ENCODE measurements at regions not wholly inside any gene's neighbourhood (a gene's known extent, or its start where the extent isn't known, plus 50 kb on each side); places are given as distances from the start of the nearest gene placed in this dataset.
A peak's percentile ranks its signal among the peaks of the same experiment; 100 is the strongest.

DNA sequence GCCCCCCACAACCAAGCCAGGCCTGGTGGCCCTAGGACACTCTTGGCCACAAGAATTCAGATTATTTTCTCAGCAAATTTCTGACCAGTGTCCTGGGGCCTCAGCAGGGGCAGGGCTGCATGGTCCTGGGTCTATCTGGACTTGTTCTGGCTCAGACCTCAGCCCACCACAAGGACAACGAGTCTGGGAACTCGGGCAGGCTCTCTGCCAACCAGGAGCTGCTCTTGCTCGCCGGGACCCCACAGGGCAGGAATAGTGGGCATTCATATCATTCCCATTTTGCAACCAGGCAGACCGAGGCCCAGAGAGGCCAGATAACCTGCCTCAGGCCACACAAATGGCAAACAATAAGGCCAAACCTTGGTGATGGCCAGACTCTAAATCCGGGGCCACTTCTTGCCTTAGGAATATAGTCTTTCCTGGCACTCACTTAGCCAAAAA lies 75.4 kb upstream of the WNT7B start:
- H4K8ac ChIP-seq (ENCODE audit: low read depth in 2 of 2, low read length in 2 of 2) = peak overlapping the region; percentile 84 to 86
- H2AFZ ChIP-seq (replicated peaks; ENCODE audit: low read length, poor library complexity) = peak overlapping the region; percentile 92
- peak overlapping the region; percentile 88; the same call in 1 of the 2 replicates for H3K14ac ChIP-seq (replicated peaks; ENCODE audit: low read depth, low read length)
- H2AK5ac ChIP-seq (ENCODE audit: low read depth, low read length) = peak overlapping the region; percentile 83
- peak overlapping the region; percentile 63 for H4K91ac ChIP-seq (ENCODE audit: insufficient read depth, low read depth, low read length)
- no peaks in the 10 kb centered on the region for H3K27me3 ChIP-seq (ENCODE audit: control insufficient read depth, insufficient read depth, low read length)
- 80% methylated on average over 2 of the region's 6 CpGs; no CpG with 5 or more reads in 1 of the 2 experiments for WGBS, 2 experiments (ENCODE audit: extremely low coverage in 2 of 2, insufficient read length in 1 of 2)
- H3K9me3 ChIP-seq (ENCODE audit: control insufficient read depth, insufficient read depth, low read length) = no peaks in the 10 kb centered on the region
- H4K5ac ChIP-seq (ENCODE audit: low read depth, low read length) = peak overlapping the region; percentile 51
- H3K79me1 ChIP-seq (ENCODE audit: low read depth in 1 of 2, low read length in 2 of 2) = peaks cover 24 to 61% of the 10 kb centered on the region in 2 experiments
- H3K4me1 ChIP-seq (ENCODE audit: control insufficient read depth, insufficient read depth, low read length) = peaks cover 21% of the 10 kb centered on the region
- ATAC-seq (ENCODE audit: low read depth) = no peak
- dilution Hi-C loops (cut with HindIII; ENCODE audit: low sequenced_read_pairs, unreplicated experiment) = no loop called here
- BruUV-seq (replicated peaks) = no TSS peak
- H3K9ac ChIP-seq (ENCODE audit: low read depth, low read length) = 0 out of 2 replicates have a peak overlapping the region, but pooled peaks have one; percentile 51
- H2BK5ac ChIP-seq (ENCODE audit: low read depth, low read length, poor library complexity, severe bottlenecking) = no peak overlapping the region
- H3K4ac ChIP-seq (ENCODE audit: low read depth, low read length) = peak overlapping the region; percentile 74
- in situ Hi-C loops (cut with MboI; ENCODE audit: low sequenced_read_pairs) = no loop called here
- POLR2A ChIA-PET (ENCODE audit: unreplicated experiment) = no interaction called here
- no peak overlapping the region for H2BK20ac ChIP-seq (ENCODE audit: low read depth, low read length)
- peaks cover 7% of the 10 kb centered on the region; the same call in 1 of the 2 replicates for H3K9me1 ChIP-seq (ENCODE audit: insufficient read depth, low read length)
- CTCF ChIA-PET = no interaction called here
- peaks cover 7% of the 10 kb centered on the region; the same call in 1 of the 2 replicates for H3K36me3 ChIP-seq (ENCODE audit: control insufficient read depth, insufficient read depth, low read length)
- no peak overlapping the region for H3K18ac ChIP-seq (ENCODE audit: low read depth, low read length)
- H2BK15ac ChIP-seq (ENCODE audit: low read depth, low read length) = no peak overlapping the region
- no peak for DNase-seq
- H2AK9ac ChIP-seq (replicated peaks; ENCODE audit: low read depth, low read length, poor library complexity) = peak overlapping the region; percentile 96
- no peak overlapping the region for H3K56ac ChIP-seq (ENCODE audit: extremely low read depth, insufficient read depth, low read length)
- intact Hi-C loops (cut with micrococcal nuclease) = no loop called here
- H4K20me1 ChIP-seq (ENCODE audit: insufficient read depth, low read length) = no peaks in the 10 kb centered on the region
- no peak overlapping the region for H3K4me3 ChIP-seq (ENCODE audit: insufficient read depth, low read depth, low read length)
- peak overlapping the region; percentile 82; the same call in 1 of the 2 replicates for H3K23ac ChIP-seq (ENCODE audit: low read depth, low read length)
- 0 out of 2 replicates have a peak overlapping the region, but pooled peaks have one; percentile 19 for H2BK120ac ChIP-seq (ENCODE audit: low read depth, low read length)
- peak overlapping the region; percentile 75; the same call in 1 of the 2 replicates for H3K27ac ChIP-seq (ENCODE audit: insufficient read depth, low read length)
- H3K4me2 ChIP-seq (ENCODE audit: low read depth, low read length) = peak overlapping the region; percentile 75; the same call in 1 of the 2 replicates
- no peak for TF ChIP-seq MAFK (IDR thresholded peaks at IDR 0.05; ENCODE audit: low read depth, low read length)
- TF ChIP-seq ELK1 (IDR thresholded peaks at IDR 0.05; ENCODE audit: borderline replicate concordance, low read depth, low read length) = no peak
- TF ChIP-seq CHD1 (IDR thresholded peaks at IDR 0.05; ENCODE audit: low read depth, low read length) = no peak
- TF ChIP-seq CEBPB (IDR thresholded peaks at IDR 0.05; ENCODE audit: low read depth, low read length) = no peak
- TF ChIP-seq FOS (IDR thresholded peaks at IDR 0.05; ENCODE audit: low read depth, low read length) = no peak
- TF ChIP-seq RAD21 (IDR thresholded peaks at IDR 0.05; ENCODE audit: low read length) = no peak

Measured in IMR-90 (cell line).